LNCaP clone FGC (cell line): ENCODE measurements at regions not wholly inside any gene's neighbourhood (a gene's known extent, or its start where the extent isn't known, plus 50 kb on each side); places are given as distances from the start of the nearest gene placed in this dataset.

Experiments
- DNase-seq: peaks from one replicate; pipeline ENCODE4 v3.0.0-alpha.2; 2011; ENCODE audit warnings: low read depth
- H3K4me3 ChIP-seq: 2 replicates; pipeline ENCODE4 v1.5.1; 2011; ENCODE audit warnings: mild to moderate bottlenecking, low read depth, low read length, control low read depth
- CTCF ChIP-seq: IDR thresholded peaks from 2 replicates; pipeline ENCODE4 v1.5.1; 2012; ENCODE audit warnings: mild to moderate bottlenecking; ENCODE audit not compliant: control insufficient read depth, insufficient read depth; ENCODE audit errors: extremely low read depth

GRCh38 chr6:114740547-114740946 is 397.7 kb upstream of the HS3ST5 start:
- no peak for TF ChIP-seq CTCF
- H3K4me3 ChIP-seq = no peak overlapping the region
- no peak for DNase-seq

GRCh38 chr6:114739656-114740055 is 396.8 kb upstream of the HS3ST5 start:
- no peak overlapping the region for H3K4me3 ChIP-seq
- DNase-seq = no peak
- TF ChIP-seq CTCF = no peak

- DNase-seq = no peak
- no peak for TF ChIP-seq CTCF
- no peak overlapping the region for H3K4me3 ChIP-seq
Observed at GRCh38 chr6:114735025-114735735, 392.4 kb upstream of the HS3ST5 start.

- no peak overlapping the region for H3K4me3 ChIP-seq
- no peak for TF ChIP-seq CTCF
- DNase-seq = no peak
Observed at GRCh38 chr6:114733596-114733995, 390.8 kb upstream of the HS3ST5 start.

GRCh38 chr6:114718716-114719270 is 376.0 kb upstream of the HS3ST5 start:
- no peak overlapping the region for H3K4me3 ChIP-seq
- DNase-seq = no peak
- TF ChIP-seq CTCF = no peak

GRCh38 chr6:114718186-114718585 is 375.4 kb upstream of the HS3ST5 start:
- TF ChIP-seq CTCF = no peak
- no peak for DNase-seq
- no peak overlapping the region for H3K4me3 ChIP-seq
